Calu3 (cell line): ENCODE measurements at regions not wholly inside any gene's neighbourhood (a gene's known extent, or its start where the extent isn't known, plus 50 kb on each side); places are given as distances from the start of the nearest gene placed in this dataset.

Source experiments
- BruUV-seq: library from RNA; stranded (reverse); fragments of 400-500 nt; replicated peaks from 2 replicates; lab custom pipeline; 2021; lab: Mats Ljungman, UMichigan
- CTCF ChIA-PET: fragments of 300-600 bp; sonication (Branson Sonifier 250); formaldehyde crosslinking; loops from one replicate; lab custom pipeline; 2022; ENCODE audit warnings: antibody characterized with exemption; lab: Charles Lee
- DNase-seq: peaks from one replicate; pipeline ENCODE4 v3.0.0; 2022
- H3K27ac Mint-ChIP-seq: one replicate; pipeline ENCODE4 v1.8.0; 2022; ENCODE audit warnings: mixed read lengths; ENCODE audit not compliant: unreplicated experiment
- H3K27me3 Mint-ChIP-seq: one replicate; pipeline ENCODE4 v1.8.0; 2022; ENCODE audit warnings: mixed read lengths; ENCODE audit not compliant: unreplicated experiment
- H3K36me3 Mint-ChIP-seq: one replicate; pipeline ENCODE4 v1.8.0; 2022; ENCODE audit warnings: mild to moderate bottlenecking, moderate library complexity, mixed read lengths; ENCODE audit not compliant: insufficient read depth, unreplicated experiment
- H3K4me1 Mint-ChIP-seq: one replicate; pipeline ENCODE4 v1.8.0; 2022; ENCODE audit warnings: mild to moderate bottlenecking, low read depth, mixed read lengths; ENCODE audit not compliant: unreplicated experiment
- H3K4me3 Mint-ChIP-seq: one replicate; pipeline ENCODE4 v1.8.0; 2022; ENCODE audit warnings: mild to moderate bottlenecking, low read depth, moderate library complexity, mixed read lengths; ENCODE audit not compliant: unreplicated experiment
- H3K9me3 Mint-ChIP-seq: one replicate; pipeline ENCODE4 v1.8.0; 2022; ENCODE audit warnings: low read depth, mixed read lengths; ENCODE audit not compliant: unreplicated experiment
- CTCF ChIP-seq: fragments of 200-600 bp; IDR thresholded peaks from one replicate; pipeline ENCODE4 v1.8.0; 2022; ENCODE audit warnings: antibody characterized with exemption; ENCODE audit not compliant: unreplicated experiment
- intact Hi-C: fragments of 100-400 bp; cut with micrococcal nuclease; formaldehyde crosslinking; loops from one replicate; pipeline ENCODE4 v1.10.0; 2022; ENCODE audit not compliant: unreplicated experiment

GRCh38 chr22:34722901-34723300 is 343.1 kb upstream of the ISX start:
- Mint-ChIP-seq H3K36me3 (no peaks in the 10 kb centered on the region), H3K9me3 (peaks cover 17% of the 10 kb centered on the region), H3K27me3 (no peaks in the 10 kb centered on the region), H3K4me3 (no peak overlapping the region), H3K27ac (no peak overlapping the region), H3K4me1 (no peaks in the 10 kb centered on the region)
- no peak for TF ChIP-seq CTCF
- BruUV-seq, result no TSS peak
- no peak for DNase-seq
- CTCF ChIA-PET, result no interaction called here
- intact Hi-C loops, result no loop called here

- BruUV-seq, result no TSS peak
- Mint-ChIP-seq H3K4me3 (no peak overlapping the region), H3K36me3 (no peaks in the 10 kb centered on the region), H3K9me3 (peaks cover 17% of the 10 kb centered on the region), H3K4me1 (no peaks in the 10 kb centered on the region), H3K27ac (no peak overlapping the region), H3K27me3 (no peaks in the 10 kb centered on the region)
- no peak for DNase-seq
- CTCF ChIA-PET, result no interaction called here
- no peak for TF ChIP-seq CTCF
- intact Hi-C loops, result no loop called here
Observed at GRCh38 chr22:34736081-34736480, 329.9 kb upstream of the ISX start.

GRCh38 chr22:34738661-34739400 is 327.1 kb upstream of the ISX start:
- no peak overlapping the region for H3K4me3 Mint-ChIP-seq
- H3K4me1 Mint-ChIP-seq, result no peaks in the 10 kb centered on the region
- TF ChIP-seq CTCF, result no peak
- H3K27me3 Mint-ChIP-seq, result no peaks in the 10 kb centered on the region
- no peaks in the 10 kb centered on the region for H3K36me3 Mint-ChIP-seq
- CTCF ChIA-PET, result no interaction called here
- BruUV-seq, result no TSS peak
- H3K9me3 Mint-ChIP-seq, result peaks cover 20% of the 10 kb centered on the region
- no peak for DNase-seq
- H3K27ac Mint-ChIP-seq, result no peak overlapping the region
- intact Hi-C loops, result no loop called here

GRCh38 chr22:34743110-34743751 is 322.7 kb upstream of the ISX start:
- Mint-ChIP-seq H3K36me3 (no peaks in the 10 kb centered on the region), H3K4me1 (no peaks in the 10 kb centered on the region), H3K4me3 (no peak overlapping the region), H3K9me3 (peaks cover 12% of the 10 kb centered on the region), H3K27ac (no peak overlapping the region), H3K27me3 (no peaks in the 10 kb centered on the region)
- no peak for TF ChIP-seq CTCF
- no TSS peak for BruUV-seq
- CTCF ChIA-PET, result no interaction called here
- intact Hi-C loops, result no loop called here
- no peak for DNase-seq
